ENCODE measurements at regions not wholly inside any gene's neighbourhood (a gene's known extent, or its start where the extent isn't known, plus 50 kb on each side); places are given as distances from the start of the nearest gene placed in this dataset.
"Not testable (repeated sequence)": the region's sequence is repeated elsewhere in the genome, so short reads cannot be mapped to it uniquely, and the experiment has no call there.

- TF ChIP-seq CTCF (conservative IDR thresholded peaks at IDR 0.05 in 1 of 2, IDR thresholded peaks at IDR 0.05 in 1 of 2; ENCODE audit: low read depth in 1 of 2, low read length in 2 of 2); EZH2 (IDR thresholded peaks at IDR 0.05; ENCODE audit: low read length, missing control alignments): not testable (repeated sequence)
Measured at GRCh38 chr16:49962566-49962965, 62.5 kb upstream of the CNEP1R1 start.

All from fibroblast of lung (primary cell).